Fibroblast of lung (primary cell): ENCODE measurements at regions not wholly inside any gene's neighbourhood (a gene's known extent, or its start where the extent isn't known, plus 50 kb on each side); places are given as distances from the start of the nearest gene placed in this dataset.

Experiments used
- DNase-seq, 2 donors: peaks; one replicate each; pipeline versions ENCODE4 v3.0.0 to v3.0.0-alpha.2; 2010; ENCODE audit warnings: low read depth in 2 of 2
- H2AFZ ChIP-seq: 2 replicates; pipeline ENCODE4 v1.5.1; 2012; ENCODE audit warnings: low read length, control low read depth, inconsistent platforms
- H3K27ac ChIP-seq: 2 replicates; pipeline ENCODE4 v1.5.1; 2011; ENCODE audit warnings: low read length, control low read depth; ENCODE audit not compliant: insufficient read depth
- H3K27me3 ChIP-seq: 2 replicates; pipeline ENCODE4 v1.5.1; 2011; ENCODE audit warnings: mild to moderate bottlenecking, low read length; ENCODE audit not compliant: control insufficient read depth, insufficient read depth
- H3K36me3 ChIP-seq: 2 replicates; pipeline ENCODE4 v1.5.1; 2011; ENCODE audit warnings: low read length; ENCODE audit not compliant: control insufficient read depth, insufficient read depth
- H3K4me1 ChIP-seq: 2 replicates; pipeline ENCODE4 v1.5.1; 2011; ENCODE audit warnings: low read length; ENCODE audit not compliant: control insufficient read depth, insufficient read depth; ENCODE audit errors: extremely low read depth
- H3K4me2 ChIP-seq: 2 replicates; pipeline ENCODE4 v1.5.1; 2011; ENCODE audit warnings: low read length, control low read depth; ENCODE audit not compliant: insufficient read depth; ENCODE audit errors: extremely low read depth
- H3K4me3 ChIP-seq, 4 experiments: fragments of 200-600 bp in 1 of 4; sonication (generic) in 1 of 4; replicated peaks in 1 of 4; 2 replicates each; pipeline ENCODE4 v1.5.1; 2011 to 2016; ENCODE audit warnings: low read length in 4 of 4, low read depth in 3 of 4, mild to moderate bottlenecking in 3 of 4, control low read depth in 2 of 4, inconsistent platforms in 1 of 4, mixed read lengths in 1 of 4; ENCODE audit not compliant: insufficient read depth in 1 of 4; ENCODE audit errors: control extremely low read depth in 1 of 4
- H3K79me2 ChIP-seq: 2 replicates; pipeline ENCODE4 v1.5.1; 2012; ENCODE audit warnings: mild to moderate bottlenecking, low read length, inconsistent platforms; ENCODE audit not compliant: control insufficient read depth, insufficient read depth
- H3K9ac ChIP-seq: 2 replicates; pipeline ENCODE4 v1.5.1; 2011; ENCODE audit warnings: mild to moderate bottlenecking, low read length, control low read depth; ENCODE audit not compliant: insufficient read depth
- H3K9me3 ChIP-seq: 2 replicates; pipeline ENCODE4 v1.5.1; 2012; ENCODE audit warnings: low read depth, low read length; ENCODE audit not compliant: control insufficient read depth, insufficient read depth
- H4K20me1 ChIP-seq: 2 replicates; pipeline ENCODE4 v1.5.1; 2011; ENCODE audit warnings: low read length; ENCODE audit not compliant: control insufficient read depth, insufficient read depth; ENCODE audit errors: extremely low read depth
- EZH2 ChIP-seq: IDR thresholded peaks from 2 replicates; pipeline ENCODE4 v1.5.1; 2012; ENCODE audit warnings: low read length, control low read depth, mild to moderate bottlenecking; ENCODE audit errors: missing control alignments
- TF ChIP-seq, protein P1 (sequence below), 2 donors: IDR thresholded peaks in 1 of 2; conservative IDR thresholded peaks in 1 of 2; 1 replicate in 1 of 2; 2 replicates in 1 of 2; pipeline ENCODE4 v1.5.1; 2011 to 2012; ENCODE audit warnings: low read length in 2 of 2, control low read depth in 1 of 2, inconsistent platforms in 1 of 2, low read depth in 1 of 2, mild to moderate bottlenecking in 1 of 2

DNA sequence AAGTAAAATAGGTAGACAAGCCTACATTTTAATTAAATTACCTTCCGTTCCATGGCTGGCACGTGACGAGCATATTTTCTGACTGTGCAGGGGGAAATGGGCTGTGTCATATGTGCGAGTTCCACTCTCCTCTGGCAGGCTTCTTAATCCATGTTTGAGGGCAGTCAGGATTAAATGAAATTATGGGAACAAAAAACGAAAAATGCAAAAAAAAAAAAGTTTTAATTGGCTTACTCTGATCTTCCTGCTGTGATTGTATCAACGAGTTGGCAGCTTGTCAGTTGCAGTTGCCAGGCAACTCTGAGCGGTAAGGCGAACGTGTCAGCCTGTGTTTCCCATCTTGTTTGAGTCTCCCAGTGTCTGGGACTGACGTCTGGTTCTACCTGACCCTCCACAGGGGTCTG lies 302.9 kb upstream of the XYLT1 start:
- Histone ChIP-seq H4K20me1 (no peaks in the 10 kb centered on the region), H3K27me3 (no peaks in the 10 kb centered on the region), H3K27ac (no peak overlapping the region), H3K4me1 (no peaks in the 10 kb centered on the region), H3K79me2 (no peaks in the 10 kb centered on the region), H3K4me3 (no peak overlapping the region), H3K9ac (no peak overlapping the region), H2AFZ (no peak overlapping the region), H3K9me3 (no peaks in the 10 kb centered on the region), H3K4me2 (no peak overlapping the region), H3K36me3 (no peaks in the 10 kb centered on the region)
- peak; percentile 28 to 53 for DNase-seq
- TF ChIP-seq EZH2, result no peak
- TF ChIP-seq, protein P1, sequence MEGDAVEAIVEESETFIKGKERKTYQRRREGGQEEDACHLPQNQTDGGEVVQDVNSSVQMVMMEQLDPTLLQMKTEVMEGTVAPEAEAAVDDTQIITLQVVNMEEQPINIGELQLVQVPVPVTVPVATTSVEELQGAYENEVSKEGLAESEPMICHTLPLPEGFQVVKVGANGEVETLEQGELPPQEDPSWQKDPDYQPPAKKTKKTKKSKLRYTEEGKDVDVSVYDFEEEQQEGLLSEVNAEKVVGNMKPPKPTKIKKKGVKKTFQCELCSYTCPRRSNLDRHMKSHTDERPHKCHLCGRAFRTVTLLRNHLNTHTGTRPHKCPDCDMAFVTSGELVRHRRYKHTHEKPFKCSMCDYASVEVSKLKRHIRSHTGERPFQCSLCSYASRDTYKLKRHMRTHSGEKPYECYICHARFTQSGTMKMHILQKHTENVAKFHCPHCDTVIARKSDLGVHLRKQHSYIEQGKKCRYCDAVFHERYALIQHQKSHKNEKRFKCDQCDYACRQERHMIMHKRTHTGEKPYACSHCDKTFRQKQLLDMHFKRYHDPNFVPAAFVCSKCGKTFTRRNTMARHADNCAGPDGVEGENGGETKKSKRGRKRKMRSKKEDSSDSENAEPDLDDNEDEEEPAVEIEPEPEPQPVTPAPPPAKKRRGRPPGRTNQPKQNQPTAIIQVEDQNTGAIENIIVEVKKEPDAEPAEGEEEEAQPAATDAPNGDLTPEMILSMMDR (conservative IDR thresholded peaks at IDR 0.05 in 1 of 2, IDR thresholded peaks at IDR 0.05 in 1 of 2; ENCODE audit: low read depth in 1 of 2, low read length in 2 of 2), result no peak

- no peaks in the 10 kb centered on the region for H3K9me3 ChIP-seq
- H4K20me1 ChIP-seq, result no peaks in the 10 kb centered on the region
- no peak overlapping the region for H2AFZ ChIP-seq
- H3K9ac ChIP-seq, result no peak overlapping the region
- no peak overlapping the region for H3K27ac ChIP-seq
- H3K27me3 ChIP-seq, result no peaks in the 10 kb centered on the region
- H3K79me2 ChIP-seq, result no peaks in the 10 kb centered on the region
- no peaks in the 10 kb centered on the region for H3K36me3 ChIP-seq
- no peak overlapping the region for H3K4me3 ChIP-seq
- DNase-seq, result no peak
- H3K4me2 ChIP-seq, result no peak overlapping the region
- TF ChIP-seq, protein P1 (conservative IDR thresholded peaks at IDR 0.05 in 1 of 2, IDR thresholded peaks at IDR 0.05 in 1 of 2; ENCODE audit: low read depth in 1 of 2, low read length in 2 of 2), result no peak
- no peak for TF ChIP-seq EZH2
- no peaks in the 10 kb centered on the region for H3K4me1 ChIP-seq
Observed at GRCh38 chr16:17770104-17770503, 299.3 kb upstream of the XYLT1 start.

DNA sequence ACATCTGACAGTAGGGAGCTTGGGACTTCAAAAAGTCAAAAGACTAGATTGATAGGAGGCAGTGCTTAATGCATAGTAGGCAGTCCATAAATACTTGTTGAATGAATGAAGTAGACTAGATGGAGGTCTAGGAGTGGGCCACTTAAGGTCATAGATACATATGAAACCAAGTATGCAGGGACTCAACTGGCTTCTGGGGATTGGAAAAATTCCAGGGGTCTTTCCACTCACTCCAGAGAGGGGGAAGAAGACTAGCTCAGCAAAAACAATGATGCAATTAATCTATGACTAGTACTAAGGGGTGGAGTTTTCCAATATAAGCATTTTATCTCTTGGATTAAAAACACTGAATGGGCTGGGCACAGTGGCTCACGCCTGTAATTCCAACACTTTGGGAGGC lies 298.3 kb upstream of the XYLT1 start:
- peak in 1 of 2 donors; percentile 11 for DNase-seq
- Histone ChIP-seq H3K9me3 (no peaks in the 10 kb centered on the region), H3K36me3 (no peaks in the 10 kb centered on the region), H3K4me3 (no peak overlapping the region), H3K9ac (no peak overlapping the region), H3K4me2 (no peak overlapping the region), H3K27ac (no peak overlapping the region), H4K20me1 (no peaks in the 10 kb centered on the region), H3K79me2 (no peaks in the 10 kb centered on the region), H3K27me3 (no peaks in the 10 kb centered on the region), H2AFZ (no peak overlapping the region), H3K4me1 (no peaks in the 10 kb centered on the region)
- no peak for TF ChIP-seq EZH2
- TF ChIP-seq, protein P1 (conservative IDR thresholded peaks at IDR 0.05 in 1 of 2, IDR thresholded peaks at IDR 0.05 in 1 of 2; ENCODE audit: low read depth in 1 of 2, low read length in 2 of 2), result no peak
